Prostate gland (tissue), 1 donor: ENCODE measurements at regions not wholly inside any gene's neighbourhood (a gene's known extent, or its start where the extent isn't known, plus 50 kb on each side); places are given as distances from the start of the nearest gene placed in this dataset.
A peak's percentile ranks its signal among the peaks of the same experiment; 100 is the strongest.

Experiments
- POLR2A ChIP-seq: fragments of 450-650 bp; IDR thresholded peaks from one replicate; pipeline ENCODE4 v1.6.1; 2016; ENCODE audit warnings: antibody characterized with exemption, mild to moderate bottlenecking
- POLR2AphosphoS5 ChIP-seq: sonication (generic); formaldehyde crosslinking; IDR thresholded peaks from one replicate; pipeline ENCODE4 v1.6.1; 2017; ENCODE audit warnings: antibody characterized with exemption

- TF ChIP-seq POLR2AphosphoS5 (peak; percentile 68), POLR2A (no peak)
Observed at GRCh38 chr2:147025646-147026585, 818.9 kb upstream of the ACVR2A start.
